PC-9 (cell line): ENCODE measurements at regions not wholly inside any gene's neighbourhood (a gene's known extent, or its start where the extent isn't known, plus 50 kb on each side); places are given as distances from the start of the nearest gene placed in this dataset.

ENCODE experiments used
- CTCF ChIP-seq: fragments of 200-600 bp; sonication (generic); conservative IDR thresholded peaks from 2 replicates; pipeline ENCODE4 v1.6.1; 2017; ENCODE audit warnings: mixed run types, antibody characterized with exemption, mild to moderate bottlenecking, moderate library complexity
- EZH2 ChIP-seq: fragments of 200-600 bp; sonication (generic); IDR thresholded peaks from 2 replicates; pipeline ENCODE4 v1.8.0; 2017; ENCODE audit warnings: antibody characterized with exemption, low read depth

- TF ChIP-seq CTCF: no peak
- TF ChIP-seq EZH2: no peak
These were observed 143.6 kb downstream of the EMP1 start for GRCh38 chr12:13340149-13340548.
